ENCODE measurements at regions not wholly inside any gene's neighbourhood (a gene's known extent, or its start where the extent isn't known, plus 50 kb on each side); places are given as distances from the start of the nearest gene placed in this dataset.

DNA sequence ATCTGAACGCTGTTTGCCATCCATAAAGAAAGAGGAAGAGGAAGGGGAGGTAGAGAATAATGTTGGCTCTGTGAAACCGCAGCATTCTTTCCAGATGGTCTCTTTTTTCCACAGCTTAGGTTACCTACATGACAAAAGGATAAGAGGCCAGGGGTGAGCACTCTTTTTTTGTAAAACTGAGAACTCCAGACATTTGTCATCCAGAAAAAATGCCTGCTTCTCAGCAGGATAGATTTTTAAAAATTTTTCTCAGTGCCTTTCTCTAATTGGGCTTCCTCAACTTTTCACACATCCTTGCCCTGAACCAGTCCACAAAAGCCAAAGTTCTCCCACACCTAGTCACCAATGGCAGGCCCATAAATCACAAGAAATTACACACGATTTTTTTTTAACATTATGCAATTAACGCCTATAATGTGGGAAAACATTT is 158.1 kb upstream of the TENM3 start:
- DNase-seq (ENCODE audit: low read depth): no peak

DNA sequence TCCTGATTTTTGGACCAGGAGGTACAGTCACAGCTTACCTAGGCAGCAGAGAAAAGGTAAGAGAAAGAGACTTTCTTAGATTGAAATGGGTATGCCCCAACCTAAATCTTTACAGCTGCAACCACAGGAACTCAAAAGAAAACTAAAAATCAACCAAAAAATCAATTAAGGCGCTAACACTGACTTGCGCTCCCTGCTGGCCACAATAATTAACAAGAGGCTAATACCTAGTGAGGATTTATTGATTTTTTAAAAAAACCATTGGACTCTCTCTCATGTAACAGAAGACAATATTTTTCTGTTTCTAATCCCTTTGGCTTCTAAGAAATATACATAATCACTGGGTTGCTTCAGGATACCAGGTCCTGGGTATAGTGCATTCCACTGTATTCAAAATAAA is 153.9 kb upstream of the TENM3 start:
- DNase-seq (ENCODE audit: low read depth): no peak

DNA sequence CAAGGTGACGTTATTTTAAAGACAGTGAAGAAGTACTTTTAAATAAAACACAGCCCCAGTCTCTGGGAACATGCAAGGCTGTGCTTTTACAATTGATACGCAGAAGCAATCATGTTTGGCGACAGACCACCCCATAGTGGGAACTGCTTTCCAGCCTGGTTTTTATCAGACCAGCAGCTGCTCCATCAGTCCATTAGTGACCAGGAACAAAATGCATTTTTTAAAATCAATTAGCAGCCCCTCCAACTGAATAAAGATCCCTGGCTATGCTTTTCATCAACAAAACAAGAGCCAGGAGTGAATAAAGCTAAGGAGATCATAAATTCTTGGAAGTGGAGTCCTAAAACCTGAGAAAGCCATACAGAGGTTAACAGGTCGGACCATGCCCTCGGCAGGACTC is 153.0 kb upstream of the TENM3 start:
- DNase-seq (ENCODE audit: low read depth): no peak

DNA sequence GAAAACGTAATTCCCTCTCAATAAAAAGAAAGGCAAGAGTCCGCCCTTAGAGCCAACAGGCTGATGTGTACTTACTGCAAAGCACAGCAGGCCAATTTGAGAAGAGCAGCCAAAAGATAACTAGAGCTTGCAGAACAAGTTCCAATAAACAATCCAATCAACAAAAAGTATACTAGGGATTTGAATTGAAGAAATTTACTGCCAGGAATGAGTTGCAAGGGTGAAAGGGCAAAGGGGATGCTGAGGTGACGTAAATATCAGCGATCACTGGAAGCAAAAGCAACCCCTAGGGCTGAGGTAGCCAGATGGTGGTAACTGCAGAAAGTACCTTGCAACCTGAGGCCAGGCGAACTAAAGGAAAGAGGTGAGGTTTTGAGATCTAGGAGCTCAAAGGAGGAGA is 152.1 kb upstream of the TENM3 start:
- DNase-seq (ENCODE audit: low read depth): no peak

DNA sequence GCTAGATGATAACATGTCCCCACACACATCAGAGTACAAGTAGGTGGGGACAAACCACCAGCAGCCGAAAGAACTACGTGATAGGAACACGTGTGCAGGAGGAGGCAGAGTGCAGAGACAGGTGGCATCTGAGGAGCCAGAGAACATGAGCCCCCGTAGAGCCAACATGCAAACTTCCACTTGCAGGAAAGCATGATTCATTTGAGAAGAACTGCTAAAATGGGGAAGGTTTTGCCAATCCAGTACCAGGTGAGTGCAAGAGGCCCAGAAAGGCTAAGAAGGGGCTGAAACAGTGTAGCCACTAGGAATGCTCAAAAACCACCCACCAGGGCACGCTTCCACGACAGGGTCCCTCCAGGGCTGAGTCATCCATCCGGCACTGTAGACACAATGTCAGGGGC is 149.8 kb upstream of the TENM3 start:
- DNase-seq (ENCODE audit: low read depth): no peak

DNA sequence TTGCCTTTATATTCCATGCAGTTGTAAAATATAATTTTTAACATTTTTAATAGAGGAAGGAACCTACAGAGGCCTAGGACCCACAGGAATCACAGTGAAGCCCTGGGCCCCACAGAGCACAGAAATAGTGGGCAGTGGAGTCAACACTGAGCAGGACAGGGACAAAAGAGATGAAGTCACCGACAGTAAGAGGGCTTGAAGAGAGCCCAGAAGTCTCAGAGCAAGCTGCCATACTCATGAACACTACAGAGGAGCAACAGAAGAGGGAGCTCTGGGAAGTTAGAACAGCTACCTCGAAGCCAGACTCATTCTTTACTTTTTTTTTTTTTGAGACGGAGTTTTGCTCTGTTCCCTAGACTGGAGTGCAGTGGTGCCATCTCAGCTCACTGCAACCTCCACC is 149.3 kb upstream of the TENM3 start:
- DNase-seq (ENCODE audit: low read depth): no peak

DNA sequence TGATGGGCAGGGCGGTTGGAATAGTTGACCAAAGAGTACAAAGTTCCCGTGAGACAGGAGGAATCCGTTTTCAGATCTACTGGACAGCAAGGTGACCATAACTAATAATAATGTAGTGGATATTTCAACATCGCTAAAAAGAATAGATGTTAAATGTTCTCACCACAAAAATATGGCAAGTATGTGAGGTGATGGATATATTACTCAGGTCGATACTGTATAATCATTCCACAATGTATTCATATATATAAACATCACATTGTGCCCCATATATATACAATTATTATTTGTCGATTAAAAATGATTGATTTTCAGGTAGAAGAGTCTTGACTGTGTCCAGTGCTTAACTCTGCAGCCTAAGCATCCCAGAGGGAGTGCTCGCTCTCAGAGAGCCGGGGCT is 141.6 kb upstream of the TENM3 start:
- DNase-seq (ENCODE audit: low read depth): no peak

DNA sequence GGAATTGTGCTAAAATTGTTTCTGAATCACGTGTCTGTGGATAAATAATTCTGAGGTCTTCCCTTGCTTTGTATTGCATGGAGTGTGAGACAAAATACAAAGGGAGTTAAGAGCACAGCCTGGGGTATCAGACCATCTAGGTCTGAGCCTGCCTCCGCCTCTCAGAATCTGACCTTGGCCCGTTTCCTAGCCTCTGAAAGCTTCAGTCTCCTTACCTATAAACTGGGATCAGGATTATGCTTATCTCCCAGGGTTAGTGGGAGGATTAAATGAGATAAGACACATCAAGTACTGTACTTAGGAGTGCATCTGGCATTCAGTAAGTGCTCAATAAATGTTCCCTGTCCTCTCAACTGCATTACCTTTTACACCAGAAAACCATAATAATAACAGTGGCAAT is 140.6 kb upstream of the TENM3 start:
- DNase-seq (ENCODE audit: low read depth): no peak

DNA sequence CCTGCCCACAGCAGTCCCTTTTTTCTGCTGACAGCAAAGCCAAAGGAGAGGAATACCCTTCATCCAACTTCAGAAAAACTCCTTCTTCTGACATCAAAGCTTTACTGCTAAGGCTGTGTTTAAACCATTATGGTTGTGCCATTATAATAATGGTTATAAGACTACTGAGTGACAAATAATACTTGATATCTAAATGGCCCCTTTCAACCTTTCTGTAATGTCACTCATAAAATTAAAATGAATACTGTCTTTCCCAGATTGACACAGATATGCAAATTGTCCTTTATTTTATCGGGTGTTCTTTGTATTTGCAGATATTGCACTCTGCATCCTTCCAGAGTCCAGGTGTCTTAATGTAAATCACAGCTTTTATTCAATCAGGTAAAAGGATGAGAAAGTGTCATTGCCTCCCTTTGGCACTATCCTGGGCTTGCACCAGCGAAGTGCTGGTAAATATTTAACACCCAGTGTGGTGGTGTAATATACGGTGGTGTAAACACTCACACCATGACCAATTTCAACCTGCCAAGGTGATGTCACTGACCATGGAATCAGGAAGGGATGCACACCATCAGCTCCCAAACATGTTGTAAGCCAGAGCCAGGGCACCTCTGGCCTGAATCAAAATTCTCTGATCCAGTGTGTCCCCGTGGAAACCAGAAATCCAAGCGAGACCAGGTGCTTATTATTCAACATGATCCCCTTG is 139.4 kb upstream of the TENM3 start:
- DNase-seq (ENCODE audit: low read depth): no peak

DNA sequence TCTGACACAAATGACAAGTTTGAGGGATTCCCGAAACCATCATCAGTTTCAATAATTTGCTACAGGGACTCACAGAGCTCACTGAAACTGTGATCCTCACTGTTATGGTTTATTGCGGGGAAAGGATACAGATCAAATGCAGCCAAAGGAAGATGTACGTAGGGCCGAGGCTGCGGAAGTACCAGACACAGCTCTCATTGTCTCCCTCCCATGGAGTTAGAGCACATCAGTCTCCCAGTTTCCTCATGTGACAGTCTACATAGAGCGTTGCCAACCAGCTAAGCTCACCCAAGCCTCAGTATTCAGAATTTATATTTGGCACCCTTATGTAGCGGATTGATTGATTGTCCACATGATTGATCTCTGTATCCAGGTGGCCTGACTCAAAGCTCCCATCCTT is 137.8 kb upstream of the TENM3 start:
- DNase-seq (ENCODE audit: low read depth): no peak

DNA sequence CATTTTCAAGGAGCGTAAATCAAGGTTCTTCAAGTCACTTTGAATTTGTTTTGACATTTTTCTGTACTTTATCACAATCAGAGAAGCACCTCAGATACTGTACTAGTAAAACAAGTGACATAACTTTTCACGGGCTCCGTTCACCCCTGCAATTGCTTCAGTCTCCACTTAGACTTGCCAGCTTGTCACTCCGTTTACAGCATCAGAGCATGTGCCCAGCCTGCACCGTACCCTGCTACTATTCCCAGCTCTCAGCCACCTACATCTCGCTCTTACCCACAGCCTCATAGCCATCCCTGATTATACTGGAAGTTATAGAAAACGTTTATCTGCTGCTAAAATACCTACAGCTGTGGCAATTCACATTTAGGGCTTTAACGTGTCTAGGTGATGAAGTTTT is 135.3 kb upstream of the TENM3 start:
- DNase-seq (ENCODE audit: low read depth): no peak

DNA sequence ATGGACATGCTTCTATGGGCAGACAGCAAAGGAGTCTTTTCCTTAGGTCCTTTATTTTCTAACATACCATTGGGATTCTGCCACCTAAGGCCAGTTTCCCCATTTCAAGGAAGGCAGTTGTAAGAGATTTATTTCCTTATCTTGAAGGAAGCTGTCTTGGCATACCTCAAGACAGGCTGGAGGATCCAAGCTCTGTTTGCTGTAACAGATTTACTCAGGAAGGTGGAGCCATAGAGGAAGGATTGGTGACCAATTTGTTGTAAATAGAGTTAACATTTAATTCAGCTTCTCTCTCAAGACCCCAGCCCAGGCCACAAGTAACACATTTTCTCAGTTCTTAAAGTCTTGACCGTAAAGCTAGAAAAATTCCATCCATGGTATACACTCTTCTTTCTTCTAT is 131.6 kb upstream of the TENM3 start:
- no peak for DNase-seq (ENCODE audit: low read depth)

DNA sequence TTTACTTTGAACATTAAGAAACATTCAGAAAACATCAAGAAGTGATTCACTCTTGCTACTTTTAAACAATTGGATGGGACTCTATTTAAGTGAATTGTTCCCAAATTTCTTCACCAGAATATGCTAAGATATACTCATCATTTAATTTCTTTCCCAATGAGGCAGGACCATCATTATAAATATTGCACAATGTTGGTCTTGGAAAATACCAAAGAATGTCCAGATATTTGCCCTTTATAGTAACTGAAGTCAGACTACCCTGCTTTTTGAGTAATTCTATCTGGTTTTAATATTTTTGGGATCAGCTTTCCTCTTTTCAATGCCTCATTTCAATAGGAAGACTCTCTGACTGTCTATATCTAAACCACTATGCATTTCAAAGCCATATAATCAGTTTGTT is 129.4 kb upstream of the TENM3 start:
- DNase-seq (ENCODE audit: low read depth): no peak

DNA sequence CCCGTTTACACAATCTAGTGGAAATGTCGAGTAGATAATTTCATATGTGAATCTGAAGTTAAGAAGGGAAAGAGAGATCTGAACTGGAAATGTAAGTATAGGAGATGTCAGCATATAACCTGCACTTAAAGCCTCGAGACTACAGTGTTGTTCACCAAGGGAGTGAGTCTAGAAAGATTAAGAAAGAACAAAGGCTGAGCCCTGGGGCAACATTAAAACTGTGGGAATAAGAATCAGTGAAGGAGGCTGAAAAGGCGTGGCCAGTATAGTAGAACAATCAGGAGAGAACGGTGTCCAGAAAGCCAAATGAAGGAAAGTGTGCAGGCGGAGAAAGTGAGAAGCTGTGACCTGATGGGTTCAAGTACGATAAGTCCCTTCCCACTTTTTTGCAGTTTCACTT is 118.8 kb upstream of the TENM3 start:
- DNase-seq (ENCODE audit: low read depth): no peak

DNA sequence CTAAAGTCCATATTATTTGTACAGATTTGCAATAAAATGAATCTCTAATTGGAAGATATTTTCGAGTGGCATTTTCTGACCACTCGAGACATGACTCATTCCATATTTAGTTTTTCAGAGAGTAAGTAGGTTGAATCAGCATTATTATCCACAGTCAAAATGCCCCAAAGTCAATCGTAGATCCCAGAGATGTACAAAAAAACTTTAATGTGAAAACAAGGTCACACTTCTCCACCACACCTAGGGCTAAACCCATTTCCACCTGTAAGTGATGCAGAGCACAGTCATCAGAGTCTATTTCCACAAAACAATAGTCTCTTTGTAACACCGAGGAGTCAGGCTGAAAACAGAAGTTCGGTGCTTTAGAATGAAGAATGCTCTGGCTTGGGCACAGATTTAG is 117.1 kb upstream of the TENM3 start:
- no peak for DNase-seq (ENCODE audit: low read depth)

DNA sequence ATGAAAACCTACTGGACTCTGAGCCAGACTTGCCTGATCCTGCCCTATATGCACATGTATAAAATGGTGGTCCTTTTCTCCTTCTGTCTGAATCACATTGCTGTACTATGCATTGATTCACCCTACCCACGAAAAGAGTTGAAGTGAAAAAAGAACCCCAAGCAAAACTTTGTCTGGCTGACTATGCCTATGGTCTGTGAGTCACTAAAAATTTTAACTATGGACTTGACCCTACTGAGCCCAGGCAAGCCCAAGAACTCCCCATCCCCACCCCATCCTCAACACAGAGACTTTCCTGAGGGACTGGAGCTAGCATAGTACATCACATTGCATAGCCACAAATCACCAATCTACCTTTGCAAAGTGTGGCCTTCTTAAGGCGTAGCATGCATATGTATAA is 116.6 kb upstream of the TENM3 start:
- no peak for DNase-seq (ENCODE audit: low read depth)

DNA sequence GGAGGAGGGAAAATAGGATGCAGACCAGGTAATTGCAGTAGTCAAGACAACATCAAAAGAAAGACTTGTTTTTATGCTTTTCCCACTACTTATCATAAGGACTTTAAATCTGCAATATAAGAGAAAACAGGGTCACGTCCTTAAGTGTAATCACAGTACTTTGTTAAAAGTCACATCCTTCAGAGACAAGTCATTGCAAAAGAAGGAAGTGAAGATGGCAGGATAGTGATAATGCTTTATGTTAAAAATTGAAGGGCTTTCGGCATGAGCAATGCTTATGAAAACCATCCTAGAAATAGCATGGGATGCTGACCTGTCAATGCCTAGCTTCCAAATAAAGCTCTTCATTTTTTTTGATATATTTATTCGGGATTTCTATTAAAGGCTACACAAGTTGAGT is 110.2 kb upstream of the TENM3 start:
- DNase-seq (ENCODE audit: low read depth): no peak

DNA sequence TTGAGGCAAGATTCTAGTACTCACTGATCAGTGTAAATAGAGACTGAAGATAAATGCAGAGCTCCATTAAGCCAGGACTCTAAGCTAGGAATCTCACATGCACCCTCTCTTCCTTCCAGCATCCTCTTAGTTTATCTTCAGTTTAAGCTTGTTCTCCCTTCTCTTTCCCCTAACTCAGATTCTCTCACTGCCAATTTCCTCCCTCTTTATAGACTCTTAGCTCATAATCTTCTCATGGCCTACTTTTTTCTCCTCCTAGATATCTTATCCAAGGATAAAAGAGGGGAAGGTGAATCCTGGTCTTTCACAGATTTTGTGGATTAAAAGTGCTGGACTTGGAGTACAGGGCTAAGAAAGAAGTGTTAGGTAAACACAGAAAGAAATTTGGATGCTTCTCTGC is 108.9 kb upstream of the TENM3 start:
- DNase-seq (ENCODE audit: low read depth): no peak

DNA sequence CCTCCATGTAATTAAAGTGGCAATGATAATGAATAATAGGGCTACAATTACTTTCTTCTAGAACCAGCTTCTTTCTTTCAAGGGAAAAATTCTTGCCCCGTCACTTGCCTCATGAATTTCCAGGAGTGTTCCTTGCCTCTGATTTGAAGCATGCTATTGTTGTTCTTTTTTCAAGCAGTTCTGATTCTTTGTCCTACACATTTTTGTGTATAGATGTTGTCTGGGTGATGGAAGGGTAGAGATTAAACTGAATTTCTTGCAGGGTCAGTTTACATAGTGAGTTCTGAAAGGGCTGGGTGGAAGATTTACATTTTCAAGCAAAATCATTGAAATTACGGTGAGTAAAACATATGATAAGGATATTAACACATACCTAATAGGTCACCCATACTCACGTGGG is 107.0 kb upstream of the TENM3 start:
- no peak for DNase-seq (ENCODE audit: low read depth)

DNA sequence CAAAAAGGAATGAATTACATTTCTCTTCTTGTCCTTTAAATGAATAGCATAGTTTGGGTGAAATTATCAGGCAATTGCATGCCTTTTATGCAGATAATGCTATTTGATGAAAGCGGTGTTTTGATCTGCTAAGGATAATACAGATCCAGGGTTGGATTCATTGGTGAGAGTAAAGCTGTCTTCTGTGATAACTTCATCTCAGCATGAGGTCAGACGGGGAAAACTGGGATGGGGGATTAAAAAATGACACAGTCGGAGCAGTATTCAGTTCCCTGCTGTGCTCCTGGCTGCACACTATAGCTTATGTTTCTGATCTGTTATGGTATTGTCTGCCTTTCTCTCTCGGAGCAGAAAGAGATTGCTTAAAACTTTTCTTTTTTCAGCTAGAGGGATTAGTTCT is 105.9 kb upstream of the TENM3 start:
- DNase-seq (ENCODE audit: low read depth): no peak

DNA sequence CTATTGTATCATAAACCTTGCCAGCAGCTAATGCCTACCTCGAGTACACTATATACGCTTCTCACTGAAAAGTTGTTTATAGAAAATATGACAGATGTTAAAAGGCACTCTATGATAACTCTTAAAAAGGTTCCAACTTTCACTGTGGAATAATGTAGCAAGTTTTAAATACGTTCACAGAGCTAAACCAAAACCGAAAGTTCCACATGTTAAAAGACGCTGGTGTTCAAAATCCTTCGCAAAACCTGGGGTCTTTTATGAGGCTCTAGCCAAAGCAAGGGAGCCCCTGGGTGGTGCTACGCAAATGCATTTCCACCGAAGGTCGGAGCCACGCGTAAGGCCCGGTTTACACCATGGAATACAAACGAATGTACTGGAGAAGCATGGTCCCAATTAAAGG is 103.7 kb upstream of the TENM3 start:
- no peak for DNase-seq (ENCODE audit: low read depth)

DNA sequence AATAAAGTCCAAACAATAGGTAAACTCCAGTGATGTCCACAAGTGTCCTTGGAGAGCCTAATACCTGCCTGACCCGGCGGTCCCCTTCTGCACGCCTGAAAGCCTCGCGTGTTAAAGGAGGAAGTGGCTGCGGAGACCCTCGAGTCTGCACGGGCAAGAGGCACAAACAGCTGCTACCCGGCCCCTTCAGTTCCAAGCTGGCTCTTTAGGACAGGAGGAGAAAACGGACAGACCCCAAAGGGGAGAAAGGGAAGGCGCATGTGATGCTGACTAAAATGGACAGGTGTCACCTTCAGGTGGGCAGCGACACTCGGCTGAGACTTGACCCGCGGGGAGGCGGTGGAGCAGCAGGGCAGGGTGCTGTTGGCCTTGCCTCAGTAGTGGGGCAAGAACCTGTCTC is 102.7 kb upstream of the TENM3 start:
- no peak for DNase-seq (ENCODE audit: low read depth)

DNA sequence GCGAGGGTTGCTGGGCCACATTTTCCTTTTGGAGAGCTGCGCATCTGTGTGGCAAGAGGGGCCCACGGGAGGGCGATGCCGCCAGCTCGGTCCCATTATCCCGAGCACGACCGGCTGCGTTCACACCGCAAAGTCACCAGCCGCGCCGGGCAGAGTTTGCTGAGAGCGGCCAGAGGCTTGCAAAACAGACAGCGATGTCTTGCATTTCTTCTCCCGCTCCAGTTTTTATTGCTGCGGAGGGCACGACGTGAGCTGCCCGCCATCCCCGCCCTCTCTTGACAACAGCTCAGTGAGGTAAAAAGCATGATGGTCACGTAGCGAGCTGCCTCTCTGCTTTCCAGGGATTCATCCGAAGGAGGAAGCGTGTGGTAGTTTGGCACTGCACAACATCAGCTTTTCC is 102.1 kb upstream of the TENM3 start:
- DNase-seq (ENCODE audit: low read depth): no peak

DNA sequence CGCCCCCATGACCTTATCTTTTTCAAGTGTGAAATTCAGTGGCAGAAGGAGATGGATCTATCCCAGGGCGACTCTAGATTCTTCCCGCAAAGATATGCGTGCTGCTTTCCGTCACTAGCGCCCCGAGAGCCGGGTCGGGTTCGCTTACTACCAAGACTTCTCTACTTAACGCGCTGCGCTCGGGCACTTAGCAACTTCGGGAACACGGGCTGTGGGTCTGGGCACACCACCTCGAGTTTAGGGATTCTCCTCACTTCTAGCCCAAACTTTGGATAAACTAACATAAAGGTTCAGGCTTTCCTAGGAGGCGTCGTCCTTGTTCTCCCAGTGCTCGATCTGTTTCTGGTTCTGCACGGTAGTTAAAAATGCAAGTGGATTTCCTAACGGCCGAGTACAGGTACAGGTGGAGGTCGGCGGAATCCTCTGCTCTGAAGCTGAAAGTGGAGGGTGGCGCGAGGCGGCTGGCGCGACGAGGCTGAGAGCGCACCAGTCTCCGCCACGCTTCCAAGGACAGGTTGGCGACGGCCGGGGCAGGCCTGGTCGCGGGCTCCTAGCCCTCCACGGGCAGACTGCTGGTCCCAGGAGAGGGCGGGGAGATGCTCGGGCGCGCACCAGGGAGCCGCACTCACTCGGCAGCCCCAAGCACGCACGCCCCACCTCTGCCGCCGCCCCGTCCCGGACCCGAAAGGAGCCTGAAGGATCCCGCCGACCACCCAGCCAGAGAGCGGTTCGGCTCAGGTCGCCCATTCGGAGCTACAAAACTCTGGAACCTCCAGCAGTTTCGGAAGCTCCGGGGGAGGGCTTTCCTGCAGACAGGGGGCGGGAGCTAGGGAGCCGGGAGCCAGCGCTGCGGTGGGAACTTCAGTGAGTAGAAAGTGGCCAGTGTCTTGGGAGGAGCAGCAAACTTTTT is 100.8 kb upstream of the TENM3 start:
- no peak for DNase-seq (ENCODE audit: low read depth)
